ENCODE measurements at regions not wholly inside any gene's neighbourhood (a gene's known extent, or its start where the extent isn't known, plus 50 kb on each side); places are given as distances from the start of the nearest gene placed in this dataset.

GRCh38 chr7:19392246-19392645 lies 247.0 kb upstream of the FERD3L start:
- Histone ChIP-seq H3K4me1 (ENCODE audit: control insufficient read depth in 2 of 2, insufficient read depth in 2 of 2, low read length in 2 of 2) (no peaks in the 10 kb centered on the region), H4K20me1 (ENCODE audit: control insufficient read depth, insufficient read depth, low read length, poor library complexity, severe bottlenecking) (no peaks in the 10 kb centered on the region), H3K4me3 (ENCODE audit: control extremely low read depth in 1 of 5, extremely low read depth in 1 of 5, insufficient read depth in 1 of 5, low read depth in 2 of 5, low read length in 4 of 5) (no peak overlapping the region), H2AFZ (ENCODE audit: insufficient read depth, low read depth, low read length, poor library complexity, severe bottlenecking) (no peak overlapping the region), H3K27me3 (replicated peaks in 1 of 4; ENCODE audit: control extremely low read depth in 1 of 4, control insufficient read depth in 3 of 4, insufficient read depth in 4 of 4, low read length in 3 of 4) (no peaks in the 10 kb centered on the region), H3K9ac (ENCODE audit: low read length) (no peak overlapping the region), H3K36me3 (replicated peaks in 1 of 2; ENCODE audit: control extremely low read depth in 1 of 2, control insufficient read depth in 1 of 2, extremely low read depth in 1 of 2, insufficient read depth in 2 of 2, low read length in 1 of 2) (no peaks in the 10 kb centered on the region), H3K27ac (ENCODE audit: low read length in 2 of 2) (no peak overlapping the region), H3K4me2 (replicated peaks; ENCODE audit: low read depth, low read length, poor library complexity, severe bottlenecking) (no peak overlapping the region), H3K9me3 (ENCODE audit: control extremely low read depth in 1 of 3, control insufficient read depth in 2 of 3, insufficient read depth in 1 of 3, low read length in 2 of 3) (no peaks in the 10 kb centered on the region), H3K79me2 (ENCODE audit: control insufficient read depth, insufficient read depth, low read length) (no peaks in the 10 kb centered on the region)
- Mint-ChIP-seq H3K9me3 (ENCODE audit: insufficient read depth) (no peaks in the 10 kb centered on the region), H3K27me3 (no peaks in the 10 kb centered on the region), H3K4me1 (no peaks in the 10 kb centered on the region), H3K4me3 (no peak overlapping the region), H3K27ac (no peak overlapping the region)
- intact Hi-C loops (cut with micrococcal nuclease) = no loop called here
- TF ChIP-seq CTCF (IDR thresholded peaks at IDR 0.05) (no peak), EZH2 (IDR thresholded peaks at IDR 0.05; ENCODE audit: borderline replicate concordance, insufficient read depth, low read depth, low read length, poor library complexity, severe bottlenecking) (no peak)
- no peak for DNase-seq
- ATAC-seq (ENCODE audit: low read depth) = no peak
- ChIA-PET CTCF (no interaction called here), POLR2A (no interaction called here)
- WGBS (ENCODE audit: insufficient coverage) = no CpG with 5 or more reads among the region's 3 CpGs

- Mint-ChIP-seq H3K27me3 (no peaks in the 10 kb centered on the region), H3K4me1 (no peaks in the 10 kb centered on the region), H3K27ac (no peak overlapping the region), H3K4me3 (no peak overlapping the region), H3K9me3 (ENCODE audit: insufficient read depth) (no peaks in the 10 kb centered on the region)
- no peaks in the 10 kb centered on the region for H4K20me1 ChIP-seq (ENCODE audit: control insufficient read depth, insufficient read depth, low read length, poor library complexity, severe bottlenecking)
- no peak overlapping the region for H2AFZ ChIP-seq (ENCODE audit: insufficient read depth, low read depth, low read length, poor library complexity, severe bottlenecking)
- ATAC-seq (ENCODE audit: low read depth) = no peak
- no peak overlapping the region for H3K4me2 ChIP-seq (replicated peaks; ENCODE audit: low read depth, low read length, poor library complexity, severe bottlenecking)
- H3K4me1 ChIP-seq (ENCODE audit: control insufficient read depth in 2 of 2, insufficient read depth in 2 of 2, low read length in 2 of 2) = no peaks in the 10 kb centered on the region
- ChIA-PET CTCF (no interaction called here), POLR2A (no interaction called here)
- no peak overlapping the region for H3K9ac ChIP-seq (ENCODE audit: low read length)
- H3K36me3 ChIP-seq (replicated peaks in 1 of 2; ENCODE audit: control extremely low read depth in 1 of 2, control insufficient read depth in 1 of 2, extremely low read depth in 1 of 2, insufficient read depth in 2 of 2, low read length in 1 of 2) = no peaks in the 10 kb centered on the region
- no peak overlapping the region for H3K4me3 ChIP-seq (ENCODE audit: control extremely low read depth in 1 of 5, extremely low read depth in 1 of 5, insufficient read depth in 1 of 5, low read depth in 2 of 5, low read length in 4 of 5)
- intact Hi-C loops (cut with micrococcal nuclease) = no loop called here
- TF ChIP-seq CTCF (IDR thresholded peaks at IDR 0.05) (no peak), EZH2 (IDR thresholded peaks at IDR 0.05; ENCODE audit: borderline replicate concordance, insufficient read depth, low read depth, low read length, poor library complexity, severe bottlenecking) (no peak)
- no peaks in the 10 kb centered on the region for H3K9me3 ChIP-seq (ENCODE audit: control extremely low read depth in 1 of 3, control insufficient read depth in 2 of 3, insufficient read depth in 1 of 3, low read length in 2 of 3)
- H3K79me2 ChIP-seq (ENCODE audit: control insufficient read depth, insufficient read depth, low read length) = no peaks in the 10 kb centered on the region
- WGBS (ENCODE audit: insufficient coverage) = 41% methylated on average over 2 of the region's 5 CpGs
- no peaks in the 10 kb centered on the region for H3K27me3 ChIP-seq (replicated peaks in 1 of 4; ENCODE audit: control extremely low read depth in 1 of 4, control insufficient read depth in 3 of 4, insufficient read depth in 4 of 4, low read length in 3 of 4)
- DNase-seq = no peak
- no peak overlapping the region for H3K27ac ChIP-seq (ENCODE audit: low read length in 2 of 2)
These were observed 245.6 kb upstream of the FERD3L start for GRCh38 chr7:19390795-19391194.

All from B cell (primary cell).